Fibroblast of lung (primary cell): ENCODE measurements at regions not wholly inside any gene's neighbourhood (a gene's known extent, or its start where the extent isn't known, plus 50 kb on each side); places are given as distances from the start of the nearest gene placed in this dataset.

Experiments used
- DNase-seq, 2 donors: peaks; one replicate each; pipeline versions ENCODE4 v3.0.0 to v3.0.0-alpha.2; 2010; ENCODE audit warnings: low read depth in 2 of 2
- H2AFZ ChIP-seq: 2 replicates; pipeline ENCODE4 v1.5.1; 2012; ENCODE audit warnings: low read length, control low read depth, inconsistent platforms
- H3K27ac ChIP-seq: 2 replicates; pipeline ENCODE4 v1.5.1; 2011; ENCODE audit warnings: low read length, control low read depth; ENCODE audit not compliant: insufficient read depth
- H3K27me3 ChIP-seq: 2 replicates; pipeline ENCODE4 v1.5.1; 2011; ENCODE audit warnings: mild to moderate bottlenecking, low read length; ENCODE audit not compliant: control insufficient read depth, insufficient read depth
- H3K36me3 ChIP-seq: 2 replicates; pipeline ENCODE4 v1.5.1; 2011; ENCODE audit warnings: low read length; ENCODE audit not compliant: control insufficient read depth, insufficient read depth
- H3K4me1 ChIP-seq: 2 replicates; pipeline ENCODE4 v1.5.1; 2011; ENCODE audit warnings: low read length; ENCODE audit not compliant: control insufficient read depth, insufficient read depth; ENCODE audit errors: extremely low read depth
- H3K4me2 ChIP-seq: 2 replicates; pipeline ENCODE4 v1.5.1; 2011; ENCODE audit warnings: low read length, control low read depth; ENCODE audit not compliant: insufficient read depth; ENCODE audit errors: extremely low read depth
- H3K4me3 ChIP-seq, 4 experiments: fragments of 200-600 bp in 1 of 4; sonication (generic) in 1 of 4; replicated peaks in 1 of 4; 2 replicates each; pipeline ENCODE4 v1.5.1; 2011 to 2016; ENCODE audit warnings: low read length in 4 of 4, low read depth in 3 of 4, mild to moderate bottlenecking in 3 of 4, control low read depth in 2 of 4, inconsistent platforms in 1 of 4, mixed read lengths in 1 of 4; ENCODE audit not compliant: insufficient read depth in 1 of 4; ENCODE audit errors: control extremely low read depth in 1 of 4
- H3K79me2 ChIP-seq: 2 replicates; pipeline ENCODE4 v1.5.1; 2012; ENCODE audit warnings: mild to moderate bottlenecking, low read length, inconsistent platforms; ENCODE audit not compliant: control insufficient read depth, insufficient read depth
- H3K9ac ChIP-seq: 2 replicates; pipeline ENCODE4 v1.5.1; 2011; ENCODE audit warnings: mild to moderate bottlenecking, low read length, control low read depth; ENCODE audit not compliant: insufficient read depth
- H3K9me3 ChIP-seq: 2 replicates; pipeline ENCODE4 v1.5.1; 2012; ENCODE audit warnings: low read depth, low read length; ENCODE audit not compliant: control insufficient read depth, insufficient read depth
- H4K20me1 ChIP-seq: 2 replicates; pipeline ENCODE4 v1.5.1; 2011; ENCODE audit warnings: low read length; ENCODE audit not compliant: control insufficient read depth, insufficient read depth; ENCODE audit errors: extremely low read depth
- CTCF ChIP-seq, 2 donors: IDR thresholded peaks in 1 of 2; conservative IDR thresholded peaks in 1 of 2; 1 replicate in 1 of 2; 2 replicates in 1 of 2; pipeline ENCODE4 v1.5.1; 2011 to 2012; ENCODE audit warnings: low read length in 2 of 2, control low read depth in 1 of 2, inconsistent platforms in 1 of 2, low read depth in 1 of 2, mild to moderate bottlenecking in 1 of 2
- EZH2 ChIP-seq: IDR thresholded peaks from 2 replicates; pipeline ENCODE4 v1.5.1; 2012; ENCODE audit warnings: low read length, control low read depth, mild to moderate bottlenecking; ENCODE audit errors: missing control alignments

DNA sequence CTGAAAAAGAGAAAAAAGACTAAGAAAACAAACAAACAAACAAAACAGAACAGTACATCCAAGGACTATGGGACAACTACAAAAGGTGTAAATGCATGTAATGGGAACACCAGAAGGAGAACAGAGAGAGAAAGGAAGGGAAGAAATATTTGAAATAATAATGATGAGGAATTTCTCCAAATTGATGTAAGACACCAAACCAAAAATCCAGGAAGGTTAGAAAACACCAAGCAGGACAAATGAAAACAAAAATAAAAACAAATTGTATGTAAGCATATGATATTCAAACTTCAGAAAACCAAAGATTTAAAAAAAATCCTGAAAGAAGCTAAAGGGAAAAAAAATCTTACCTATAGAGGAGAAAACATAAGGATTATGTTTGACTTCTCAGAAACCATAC, 125.9 kb upstream of the ACTBL2 start:
- Histone ChIP-seq H3K4me3 (no peak overlapping the region), H2AFZ (no peak overlapping the region), H3K4me2 (no peak overlapping the region), H3K4me1 (no peaks in the 10 kb centered on the region), H3K36me3 (no peaks in the 10 kb centered on the region), H3K9me3 (no peaks in the 10 kb centered on the region), H3K27me3 (no peaks in the 10 kb centered on the region), H3K79me2 (no peaks in the 10 kb centered on the region), H3K27ac (no peak overlapping the region), H4K20me1 (no peaks in the 10 kb centered on the region), H3K9ac (no peak overlapping the region)
- TF ChIP-seq CTCF (conservative IDR thresholded peaks at IDR 0.05 in 1 of 2, IDR thresholded peaks at IDR 0.05 in 1 of 2; ENCODE audit: low read depth in 1 of 2, low read length in 2 of 2) (no peak), EZH2 (no peak)
- DNase-seq = no peak

DNA sequence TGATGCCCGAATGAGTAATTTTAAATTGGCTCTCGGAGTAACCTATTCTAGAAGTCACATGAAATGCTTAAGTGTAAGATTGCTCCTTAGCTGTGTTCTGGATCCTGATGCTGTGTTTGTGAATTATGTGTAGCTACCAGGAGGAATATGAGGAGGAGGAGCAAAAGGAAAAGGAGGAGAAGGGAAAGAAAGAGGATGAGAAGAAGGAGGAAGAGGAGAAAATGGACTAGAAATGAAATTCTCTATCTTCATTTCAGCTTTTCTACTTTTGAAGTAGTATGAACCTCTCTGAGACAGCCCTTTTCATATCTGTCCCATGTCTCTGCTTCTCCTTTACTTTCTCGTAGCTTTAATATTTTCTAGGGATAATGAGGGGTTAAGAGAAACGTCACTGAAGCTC, 119.4 kb upstream of the ACTBL2 start:
- DNase-seq = no peak
- Histone ChIP-seq H3K27me3 (no peaks in the 10 kb centered on the region), H2AFZ (no peak overlapping the region), H4K20me1 (no peaks in the 10 kb centered on the region), H3K79me2 (no peaks in the 10 kb centered on the region), H3K9ac (no peak overlapping the region), H3K9me3 (no peaks in the 10 kb centered on the region), H3K4me2 (no peak overlapping the region), H3K27ac (no peak overlapping the region), H3K4me3 (no peak overlapping the region), H3K4me1 (peaks cover 2% of the 10 kb centered on the region), H3K36me3 (no peaks in the 10 kb centered on the region)
- TF ChIP-seq EZH2 (no peak), CTCF (conservative IDR thresholded peaks at IDR 0.05 in 1 of 2, IDR thresholded peaks at IDR 0.05 in 1 of 2; ENCODE audit: low read depth in 1 of 2, low read length in 2 of 2) (no peak)

DNA sequence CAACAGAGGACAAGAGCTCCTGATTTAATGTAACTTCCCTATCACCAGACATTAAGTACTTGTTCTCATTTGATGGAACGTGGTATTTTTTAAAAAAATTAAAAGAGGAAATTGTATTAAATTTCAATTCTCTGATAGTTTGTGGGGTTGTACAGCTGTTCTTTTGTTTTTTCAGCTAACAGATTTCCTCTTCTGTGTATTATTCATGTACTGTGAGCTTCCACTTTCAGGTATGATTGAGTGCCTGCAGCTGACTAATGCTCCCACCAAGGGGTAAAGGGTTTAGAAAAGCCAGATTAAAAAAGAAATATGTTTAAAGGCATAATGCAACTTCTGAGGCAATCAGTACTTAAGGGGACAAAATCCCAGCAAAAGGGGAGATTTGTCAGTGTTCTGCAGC, 117.7 kb upstream of the ACTBL2 start:
- Histone ChIP-seq H3K4me3 (no peak overlapping the region), H3K9me3 (no peaks in the 10 kb centered on the region), H3K27me3 (no peaks in the 10 kb centered on the region), H3K27ac (no peak overlapping the region), H3K36me3 (no peaks in the 10 kb centered on the region), H3K9ac (no peak overlapping the region), H2AFZ (no peak overlapping the region), H3K4me2 (no peak overlapping the region), H3K79me2 (no peaks in the 10 kb centered on the region), H4K20me1 (no peaks in the 10 kb centered on the region), H3K4me1 (peaks cover 2% of the 10 kb centered on the region)
- peak in 1 of 2 donors; percentile 61 for DNase-seq
- TF ChIP-seq CTCF (conservative IDR thresholded peaks at IDR 0.05 in 1 of 2, IDR thresholded peaks at IDR 0.05 in 1 of 2; ENCODE audit: low read depth in 1 of 2, low read length in 2 of 2) (no peak), EZH2 (no peak)
